ENCODE measurements at regions not wholly inside any gene's neighbourhood (a gene's known extent, or its start where the extent isn't known, plus 50 kb on each side); places are given as distances from the start of the nearest gene placed in this dataset.

- no peak for TF ChIP-seq POLR2A (IDR thresholded peaks at IDR 0.05; ENCODE audit: low read length)
- TF ChIP-seq GATA1 (IDR thresholded peaks at IDR 0.05; ENCODE audit: low read depth, low read length), result no peak
These were observed 1291.0 kb downstream of the ARAP2 start for GRCh38 chr4:34953145-34953799.
